K562 (cell line): ENCODE measurements at regions not wholly inside any gene's neighbourhood (a gene's known extent, or its start where the extent isn't known, plus 50 kb on each side); places are given as distances from the start of the nearest gene placed in this dataset.

Experiments used
- ATAC-seq: fragments of 200-7000 bp; cut with Tn5 transposase; 3 replicates; pipeline ENCODE4 v1.9.1; 2020; ENCODE audit warnings: moderate library complexity
- BruUV-seq: library from RNA; stranded (reverse); fragments of 400-500 nt; replicated peaks from 2 replicates; lab custom pipeline; 2021; lab: Mats Ljungman, UMichigan
- CTCF ChIA-PET: fragments of 300-600 bp; formaldehyde crosslinking; extraction: SDS; loops from one replicate; lab custom pipeline; 2021; ENCODE audit warnings: low intra/inter-chr PET ratio; lab: Yijun Ruan, JAX
- POLR2A ChIA-PET: fragments of 300-600, 350-650 bp; sonication (Branson Sonifier 250); formaldehyde crosslinking; extraction: SDS; loops from one replicate; lab custom pipeline; 2021; ENCODE audit warnings: antibody characterized with exemption, inconsistent platforms; lab: Yijun Ruan, JAX
- DNase-seq, 4 experiments: peaks; one replicate each; pipeline versions ENCODE4 v3.0.0 to v3.0.0-alpha.2; 2011 to 2018; ENCODE audit warnings: low spot score in 3 of 4, mixed read lengths in 3 of 4; ENCODE audit errors: extremely low read depth in 1 of 4
- FAIRE-seq: peaks from 2 replicates; lab custom pipeline; 2011; peaks lifted over from hg19 to GRCh38; lab: Jason Lieb, UNC
- H2AFZ ChIP-seq: 2 replicates; pipeline ENCODE4 v1.6.0; 2011; ENCODE audit warnings: low read depth, low read length, control low read depth, inconsistent platforms
- H3K27ac ChIP-seq: fragments of 200-600 bp; 3 replicates; pipeline ENCODE4 v1.8.0; 2011; ENCODE audit warnings: low read depth, mild to moderate bottlenecking, control low read depth, inconsistent platforms, low read length, moderate library complexity, mixed read lengths; ENCODE audit errors: extremely low read depth
- H3K27me3 ChIP-seq, 2 experiments: fragments of 300-600 bp in 1 of 2; 2 replicates in 1 of 2; 3 replicates in 1 of 2; pipeline versions ENCODE4 v1.6.0 to v1.8.0; 2011; ENCODE audit warnings: inconsistent platforms in 2 of 2, low read length in 2 of 2, mild to moderate bottlenecking in 1 of 2, mixed read lengths in 1 of 2, moderate library complexity in 1 of 2; ENCODE audit not compliant: control insufficient read depth in 2 of 2, insufficient read depth in 2 of 2
- H3K36me3 ChIP-seq: fragments of 300-600 bp; 3 replicates; pipeline ENCODE4 v1.8.0; 2011; ENCODE audit warnings: mild to moderate bottlenecking, low read length, inconsistent platforms; ENCODE audit not compliant: control insufficient read depth, insufficient read depth
- H3K4me1 ChIP-seq, 2 experiments: fragments of 200-600 bp in 1 of 2; replicated peaks in 1 of 2; 2 replicates in 1 of 2; 3 replicates in 1 of 2; pipeline versions ENCODE4 v1.5.1 to v1.8.0; 2011; ENCODE audit warnings: inconsistent platforms in 2 of 2, low read length in 2 of 2, mild to moderate bottlenecking in 1 of 2, mixed read lengths in 1 of 2, moderate library complexity in 1 of 2; ENCODE audit not compliant: control insufficient read depth in 2 of 2, insufficient read depth in 2 of 2
- H3K4me2 ChIP-seq: 2 replicates; pipeline ENCODE4 v1.6.1; 2011; ENCODE audit warnings: low read length, control low read depth, inconsistent platforms, mixed read lengths; ENCODE audit not compliant: insufficient read depth
- H3K4me3 ChIP-seq: fragments of 200-600 bp; sonication (generic), shearing (Covaris generic); 2 replicates; pipeline ENCODE4 v1.5.1; 2016; ENCODE audit warnings: control low read depth, inconsistent platforms
- H3K79me2 ChIP-seq: fragments of 200-600 bp; 3 replicates; pipeline ENCODE4 v1.8.0; 2011; ENCODE audit warnings: low read length, inconsistent platforms; ENCODE audit not compliant: control insufficient read depth, insufficient read depth
- H3K9ac ChIP-seq, 2 experiments: 2 replicates each; pipeline versions ENCODE4 v1.6.0 to v1.6.1; 2011; ENCODE audit warnings: low read depth in 2 of 2, low read length in 2 of 2, control low read depth in 1 of 2, inconsistent platforms in 1 of 2, mild to moderate bottlenecking in 1 of 2, mixed read lengths in 1 of 2; ENCODE audit not compliant: insufficient read depth in 1 of 2
- H3K9me1 ChIP-seq: one replicate; pipeline ENCODE4 v1.6.0; 2011; ENCODE audit warnings: inconsistent platforms, mild to moderate bottlenecking, low read length, moderate library complexity; ENCODE audit not compliant: control insufficient read depth, insufficient read depth
- H3K9me3 ChIP-seq: replicated peaks from 2 replicates; pipeline ENCODE4 v1.5.1; 2011; ENCODE audit warnings: low read depth, low read length, inconsistent platforms; ENCODE audit not compliant: control insufficient read depth, insufficient read depth
- H4K20me1 ChIP-seq: replicated peaks from 2 replicates; pipeline ENCODE4 v1.6.1; 2011; ENCODE audit warnings: low read length, inconsistent platforms, mixed read lengths; ENCODE audit not compliant: control insufficient read depth, insufficient read depth
- ATF1 ChIP-seq, 2 experiments: fragments of 450-650 bp in 1 of 2; IDR thresholded peaks; 2 replicates each; pipeline ENCODE4 v1.6.1; 2016; ENCODE audit warnings: missing compliant biosample characterization in 1 of 2, missing genetic modification characterization in 1 of 2
- CCNT2 ChIP-seq: IDR thresholded peaks from 2 replicates; pipeline ENCODE4 v1.6.1; 2011; ENCODE audit warnings: borderline replicate concordance, low read depth, mild to moderate bottlenecking, moderate library complexity, mixed read lengths, low read length; ENCODE audit not compliant: insufficient read length; ENCODE audit errors: extremely low read depth
- CTCF ChIP-seq, 3 experiments: IDR thresholded peaks in 2 of 3; conservative IDR thresholded peaks in 1 of 3; 2 replicates each; pipeline ENCODE4 v1.5.1; 2011 to 2012; ENCODE audit warnings: low read length in 3 of 3, mild to moderate bottlenecking in 3 of 3, control low read depth in 2 of 3, improper control_type of control experiment in 1 of 3, inconsistent platforms in 1 of 3, low read depth in 1 of 3, mixed read lengths in 1 of 3, moderate library complexity in 1 of 3; ENCODE audit not compliant: insufficient read depth in 2 of 3
- E2F4 ChIP-seq: sonication (generic); formaldehyde crosslinking; IDR thresholded peaks from 2 replicates; pipeline ENCODE4 v1.8.0; 2022; ENCODE audit warnings: mild to moderate bottlenecking, low read depth, missing genetic modification reagents
- HNRNPH1 ChIP-seq: fragments of 200-400 bp; formaldehyde crosslinking; optimal IDR thresholded peaks from 2 replicates; pipeline ENCODE3; 2017; ENCODE audit warnings: low read depth, mild to moderate bottlenecking, low read length, moderate library complexity
- MYNN ChIP-seq, 2 experiments: sonication (generic); formaldehyde crosslinking in 1 of 2; IDR thresholded peaks; 2 replicates each; pipeline versions ENCODE4 v1.5.0 to v1.6.1; 2016 to 2020; ENCODE audit warnings: antibody characterized with exemption in 1 of 2, missing genetic modification reagents in 1 of 2
- NFIX ChIP-seq: fragments of 250-450 bp; sonication (Bioruptor Pico); IDR thresholded peaks from 2 replicates; pipeline ENCODE4 v1.4.0; 2020; ENCODE audit warnings: low read depth, mild to moderate bottlenecking, moderate library complexity
- POLR2AphosphoS5 ChIP-seq: IDR thresholded peaks from 2 replicates; pipeline ENCODE4 v1.6.1; 2011; ENCODE audit warnings: mild to moderate bottlenecking, low read depth, low read length, moderate library complexity; ENCODE audit not compliant: control insufficient read depth, insufficient read depth
- SIX5 ChIP-seq, 2 experiments: IDR thresholded peaks; 2 replicates each; pipeline ENCODE4 v1.6.1; 2011; ENCODE audit warnings: low read length in 2 of 2, borderline replicate concordance in 1 of 2, low read depth in 1 of 2, mild to moderate bottlenecking in 1 of 2, moderate library complexity in 1 of 2; ENCODE audit not compliant: insufficient read depth in 1 of 2
- SNIP1 ChIP-seq: fragments of 450-650 bp; IDR thresholded peaks from 2 replicates; pipeline ENCODE4 v1.7.1; 2017; ENCODE audit warnings: low read depth, mild to moderate bottlenecking
- TCF7 ChIP-seq: sonication (generic); IDR thresholded peaks from 2 replicates; pipeline ENCODE4 v1.6.1; 2016; ENCODE audit warnings: antibody characterized with exemption, borderline replicate concordance
- ZNF512 ChIP-seq: IDR thresholded peaks from 2 replicates; pipeline ENCODE4 v1.6.1; 2016; ENCODE audit warnings: missing genetic modification characterization, missing compliant biosample characterization
- WGBS: fragments of 100-300 bp; shearing (Covaris generic); methylation state at CpG from one replicate; pipeline ENCODE4 v1.1.6; 2016; ENCODE audit warnings: low coverage, mixed read lengths; ENCODE audit not compliant: insufficient coverage; ENCODE audit errors: missing lambda C conversion rate; 5-methylcytosine and 5-hydroxymethylcytosine counted together
- in situ Hi-C: fragments of 300-500 bp; cut with MboI; formaldehyde crosslinking; loops from 4 replicates; pipeline ENCODE4 v1.15.0; 2018; ENCODE audit warnings: inconsistent platforms, mixed read lengths
- intact Hi-C: fragments of 100-400 bp; cut with micrococcal nuclease; formaldehyde crosslinking; loops from 2 replicates; pipeline ENCODE4 v1.14.2; 2022

GRCh38 chr5:166672431-166672830 is 1619.0 kb upstream of the WWC1 start:
- no peaks in the 10 kb centered on the region for H3K36me3 ChIP-seq
- POLR2A ChIA-PET, result no interaction called here
- no peak for TF ChIP-seq E2F4 (CRISPR knock-in tag)
- TF ChIP-seq SIX5 (IDR thresholded peaks at IDR 0.05; ENCODE audit: borderline replicate concordance in 1 of 2, insufficient read depth in 1 of 2, low read depth in 1 of 2, low read length in 2 of 2), result no peak
- TF ChIP-seq CCNT2, result no peak
- no peak for TF ChIP-seq ZNF512 (tag)
- no peak for TF ChIP-seq POLR2AphosphoS5
- no peak for TF ChIP-seq CTCF (IDR thresholded peaks at IDR 0.05 in 2 of 3, conservative IDR thresholded peaks at IDR 0.05 in 1 of 3; ENCODE audit: insufficient read depth in 2 of 3, low read depth in 1 of 3, low read length in 3 of 3)
- no peak for TF ChIP-seq SNIP1
- TF ChIP-seq NFIX, result no peak
- no peak for TF ChIP-seq MYNN (IDR thresholded peaks at IDR 0.05)
- TF ChIP-seq MYNN (CRISPR knock-in tag; IDR thresholded peaks at IDR 0.05), result no peak
- no peak for TF ChIP-seq HNRNPH1
- no peak for TF ChIP-seq ATF1 (CRISPR knock-in tag; IDR thresholded peaks at IDR 0.05)
- TF ChIP-seq ATF1 (tag; IDR thresholded peaks at IDR 0.05), result no peak
- no peak for TF ChIP-seq TCF7
- TF ChIP-seq, all 486 proteins: peak for 0
- no peaks in the 10 kb centered on the region for H3K79me2 ChIP-seq
- BruUV-seq, result no TSS peak
- H3K4me1 ChIP-seq, result no peaks in the 10 kb centered on the region
- FAIRE-seq, result no peak
- CTCF ChIA-PET, result no interaction called here
- H4K20me1 ChIP-seq, result no peaks in the 10 kb centered on the region
- H2AFZ ChIP-seq, result no peak overlapping the region
- no peaks in the 10 kb centered on the region for H3K9me3 ChIP-seq
- 0% methylated on average over 1 of the region's 1 CpG for WGBS
- no peak for DNase-seq
- no peak for ATAC-seq
- H3K27ac ChIP-seq, result no peak overlapping the region
- H3K4me3 ChIP-seq, result no peak overlapping the region
- intact Hi-C loops (no loop called here), in situ Hi-C loops (no loop called here)
- H3K9ac ChIP-seq, result no peak overlapping the region
- no peak overlapping the region for H3K4me2 ChIP-seq
- H3K9me1 ChIP-seq, result no peaks in the 10 kb centered on the region
- H3K27me3 ChIP-seq, result no peaks in the 10 kb centered on the region
